Sigmoid colon (tissue), 4 donors: ENCODE measurements at regions not wholly inside any gene's neighbourhood (a gene's known extent, or its start where the extent isn't known, plus 50 kb on each side); places are given as distances from the start of the nearest gene placed in this dataset.

Source experiments
- POLR2A ChIP-seq, 2 donors: fragments of 450-650 bp; IDR thresholded peaks; one replicate each; pipeline ENCODE4 v1.6.1; 2016; ENCODE audit warnings: antibody characterized with exemption in 2 of 2, mild to moderate bottlenecking in 2 of 2, moderate library complexity in 2 of 2
- POLR2AphosphoS5 ChIP-seq, 4 donors: sonication (generic); formaldehyde crosslinking; IDR thresholded peaks; one replicate each; pipeline ENCODE4 v1.6.1; 2017; ENCODE audit warnings: antibody characterized with exemption in 4 of 4
- TF ChIP-seq, protein P1 (sequence below), 4 experiments: fragments of 450-650 bp in 3 of 4; fragments of 200-600 bp in 1 of 4; IDR thresholded peaks; one replicate each; pipeline ENCODE4 v1.5.1; 2016 to 2019; ENCODE audit warnings: antibody characterized with exemption in 4 of 4, mild to moderate bottlenecking in 3 of 4, moderate library complexity in 2 of 4

DNA sequence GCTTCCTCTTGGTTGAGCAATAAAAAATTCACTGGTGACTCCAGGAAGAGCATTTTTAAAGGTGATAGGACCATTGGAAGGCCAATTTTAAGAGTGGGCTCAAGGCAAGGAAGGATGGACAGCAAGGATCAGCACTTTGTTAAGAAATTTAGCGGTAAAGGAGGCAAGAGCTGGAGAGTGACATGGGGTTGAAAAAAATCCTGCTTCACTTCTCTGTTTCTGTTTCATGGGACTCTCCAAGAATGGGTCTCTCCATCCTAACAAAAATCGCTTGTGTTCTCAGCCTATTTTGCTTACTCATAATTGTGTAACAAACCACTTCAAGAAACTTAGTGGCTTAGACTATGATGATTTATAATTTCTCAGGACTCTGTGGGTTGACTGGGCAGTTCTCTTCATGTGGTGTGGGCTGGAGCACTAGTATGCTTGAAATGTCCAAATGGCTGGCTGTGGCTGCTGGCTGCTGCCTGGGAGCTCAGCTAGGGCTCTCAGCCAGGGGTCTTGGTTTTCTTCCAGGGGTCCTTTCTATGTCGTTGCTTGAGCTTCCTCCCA lies 59.8 kb upstream of the ZNRF2 start:
- TF ChIP-seq, protein P1, sequence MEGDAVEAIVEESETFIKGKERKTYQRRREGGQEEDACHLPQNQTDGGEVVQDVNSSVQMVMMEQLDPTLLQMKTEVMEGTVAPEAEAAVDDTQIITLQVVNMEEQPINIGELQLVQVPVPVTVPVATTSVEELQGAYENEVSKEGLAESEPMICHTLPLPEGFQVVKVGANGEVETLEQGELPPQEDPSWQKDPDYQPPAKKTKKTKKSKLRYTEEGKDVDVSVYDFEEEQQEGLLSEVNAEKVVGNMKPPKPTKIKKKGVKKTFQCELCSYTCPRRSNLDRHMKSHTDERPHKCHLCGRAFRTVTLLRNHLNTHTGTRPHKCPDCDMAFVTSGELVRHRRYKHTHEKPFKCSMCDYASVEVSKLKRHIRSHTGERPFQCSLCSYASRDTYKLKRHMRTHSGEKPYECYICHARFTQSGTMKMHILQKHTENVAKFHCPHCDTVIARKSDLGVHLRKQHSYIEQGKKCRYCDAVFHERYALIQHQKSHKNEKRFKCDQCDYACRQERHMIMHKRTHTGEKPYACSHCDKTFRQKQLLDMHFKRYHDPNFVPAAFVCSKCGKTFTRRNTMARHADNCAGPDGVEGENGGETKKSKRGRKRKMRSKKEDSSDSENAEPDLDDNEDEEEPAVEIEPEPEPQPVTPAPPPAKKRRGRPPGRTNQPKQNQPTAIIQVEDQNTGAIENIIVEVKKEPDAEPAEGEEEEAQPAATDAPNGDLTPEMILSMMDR (IDR thresholded peaks at IDR 0.05) = no peak
- TF ChIP-seq POLR2A (IDR thresholded peaks at IDR 0.05) (no peak), POLR2AphosphoS5 (IDR thresholded peaks at IDR 0.05) (no peak)
